Breast epithelium (tissue), 4 donors: ENCODE measurements at regions not wholly inside any gene's neighbourhood (a gene's known extent, or its start where the extent isn't known, plus 50 kb on each side); places are given as distances from the start of the nearest gene placed in this dataset.
"Not testable (repeated sequence)": the region's sequence is repeated elsewhere in the genome, so short reads cannot be mapped to it uniquely, and the experiment has no call there.

Source experiments
- DNase-seq, 2 donors: peaks; one replicate each; pipeline ENCODE4 v3.0.0-alpha.2; 2019; ENCODE audit warnings: low spot score in 2 of 2
- H3K27ac ChIP-seq, 2 donors: fragments of 200-600 bp; sonication (generic) in 1 of 2; one replicate each; pipeline ENCODE4 v1.5.1; 2016 to 2019; ENCODE audit warnings: mild to moderate bottlenecking in 1 of 2
- H3K27me3 ChIP-seq, 2 donors: fragments of 200-600 bp; sonication (generic) in 1 of 2; one replicate each; pipeline versions ENCODE4 v1.5.1 to v1.6.0; 2017 to 2019; ENCODE audit warnings: control low read depth in 1 of 2, mild to moderate bottlenecking in 1 of 2
- H3K36me3 ChIP-seq: fragments of 200-600 bp; one replicate; pipeline ENCODE4 v1.5.1; 2019
- H3K4me1 ChIP-seq, 2 donors: fragments of 200-600 bp; sonication (generic); one replicate each; pipeline ENCODE4 v1.5.1; 2016 to 2019; ENCODE audit warnings: control low read depth in 1 of 2
- H3K4me3 ChIP-seq, 3 donors: fragments of 200-600 bp; sonication (generic); 1 replicate in 2 of 3; 2 replicates in 1 of 3; pipeline ENCODE4 v1.5.1; 2016 to 2019; ENCODE audit warnings: mild to moderate bottlenecking in 3 of 3, moderate library complexity in 2 of 3
- H3K9me3 ChIP-seq, 2 donors: fragments of 200-600 bp; sonication (generic) in 1 of 2; one replicate each; pipeline ENCODE4 v1.5.1; 2016 to 2019; ENCODE audit warnings: control low read depth in 1 of 2
- POLR2A ChIP-seq: fragments of 450-650 bp; IDR thresholded peaks from one replicate; pipeline ENCODE4 v1.6.1; 2016; ENCODE audit warnings: antibody characterized with exemption, mild to moderate bottlenecking, moderate library complexity
- POLR2AphosphoS5 ChIP-seq, 3 donors: sonication (generic); formaldehyde crosslinking; IDR thresholded peaks; one replicate each; pipeline ENCODE4 v1.6.1; 2017; ENCODE audit warnings: antibody characterized with exemption in 3 of 3
- intact Hi-C: fragments of 100-400 bp; cut with DNase I; formaldehyde crosslinking; loops from one replicate; pipeline ENCODE4 v1.15.1; 2023; ENCODE audit warnings: low total_unique reads
- TF ChIP-seq, protein P1 (sequence below), 3 donors: fragments of 450-650 bp; IDR thresholded peaks; one replicate each; pipeline ENCODE4 v1.5.1; 2016 to 2017; ENCODE audit warnings: antibody characterized with exemption in 3 of 3, mild to moderate bottlenecking in 3 of 3, moderate library complexity in 3 of 3

- Histone ChIP-seq H3K27me3 (no peaks in the 10 kb centered on the region), H3K27ac (no peak overlapping the region), H3K4me3 (no peak overlapping the region), H3K4me1 (no peaks in the 10 kb centered on the region), H3K36me3 (no peaks in the 10 kb centered on the region), H3K9me3 (no peaks in the 10 kb centered on the region)
- intact Hi-C loops: no loop called here
- DNase-seq: no peak
- TF ChIP-seq, protein P1, sequence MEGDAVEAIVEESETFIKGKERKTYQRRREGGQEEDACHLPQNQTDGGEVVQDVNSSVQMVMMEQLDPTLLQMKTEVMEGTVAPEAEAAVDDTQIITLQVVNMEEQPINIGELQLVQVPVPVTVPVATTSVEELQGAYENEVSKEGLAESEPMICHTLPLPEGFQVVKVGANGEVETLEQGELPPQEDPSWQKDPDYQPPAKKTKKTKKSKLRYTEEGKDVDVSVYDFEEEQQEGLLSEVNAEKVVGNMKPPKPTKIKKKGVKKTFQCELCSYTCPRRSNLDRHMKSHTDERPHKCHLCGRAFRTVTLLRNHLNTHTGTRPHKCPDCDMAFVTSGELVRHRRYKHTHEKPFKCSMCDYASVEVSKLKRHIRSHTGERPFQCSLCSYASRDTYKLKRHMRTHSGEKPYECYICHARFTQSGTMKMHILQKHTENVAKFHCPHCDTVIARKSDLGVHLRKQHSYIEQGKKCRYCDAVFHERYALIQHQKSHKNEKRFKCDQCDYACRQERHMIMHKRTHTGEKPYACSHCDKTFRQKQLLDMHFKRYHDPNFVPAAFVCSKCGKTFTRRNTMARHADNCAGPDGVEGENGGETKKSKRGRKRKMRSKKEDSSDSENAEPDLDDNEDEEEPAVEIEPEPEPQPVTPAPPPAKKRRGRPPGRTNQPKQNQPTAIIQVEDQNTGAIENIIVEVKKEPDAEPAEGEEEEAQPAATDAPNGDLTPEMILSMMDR (IDR thresholded peaks at IDR 0.05): no peak
- TF ChIP-seq POLR2A (no peak), POLR2AphosphoS5 (IDR thresholded peaks at IDR 0.05) (no peak)
Measured at GRCh38 chr5:16987776-16988175, 51.7 kb upstream of the MYO10 start.

GRCh38 chr5:16990817-16991520 is 54.9 kb upstream of the MYO10 start:
- H3K9me3 ChIP-seq, H3K36me3 ChIP-seq, DNase-seq, intact Hi-C loops, H3K27ac ChIP-seq, H3K4me1 ChIP-seq, H3K27me3 ChIP-seq, H3K4me3 ChIP-seq: not testable (repeated sequence)

- intact Hi-C loops: no loop called here
- no peak for DNase-seq
Measured at GRCh38 chr5:16992006-16992405, 55.9 kb upstream of the MYO10 start.

DNA sequence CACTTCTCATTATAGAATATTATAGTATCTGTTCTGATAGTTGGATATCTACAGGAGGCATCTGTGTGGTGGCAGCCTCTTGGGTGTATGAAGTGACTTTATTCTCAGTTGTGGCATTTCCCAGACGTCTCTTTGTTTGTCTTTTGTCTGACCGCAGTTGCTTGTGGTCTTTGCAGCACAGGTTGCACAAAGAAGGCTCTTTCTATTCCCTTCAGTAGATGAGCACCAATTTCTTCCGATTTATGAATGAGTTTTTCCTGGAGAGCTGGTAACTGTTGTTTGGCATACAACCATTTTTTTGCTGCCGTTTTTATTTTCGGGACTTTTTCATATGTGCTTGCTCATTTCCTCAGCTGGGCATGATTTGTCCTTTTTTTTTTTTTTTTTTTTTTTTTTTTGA is 56.4 kb upstream of the MYO10 start:
- DNase-seq: no peak
- intact Hi-C loops: no loop called here
- TF ChIP-seq, protein P1 (IDR thresholded peaks at IDR 0.05): no peak
- no peak for TF ChIP-seq POLR2AphosphoS5 (IDR thresholded peaks at IDR 0.05)
- no peak for TF ChIP-seq POLR2A

More at GRCh38 chr5:16992006-16992405, 55.9 kb upstream of the MYO10 start:
- Histone ChIP-seq H3K4me1 (no peaks in the 10 kb centered on the region), H3K4me3 (no peak overlapping the region), H3K36me3 (no peaks in the 10 kb centered on the region), H3K27ac (no peak overlapping the region), H3K27me3 (no peaks in the 10 kb centered on the region), H3K9me3 (no peaks in the 10 kb centered on the region)
- TF ChIP-seq, protein P1 (IDR thresholded peaks at IDR 0.05): no peak
- no peak for TF ChIP-seq POLR2A
- TF ChIP-seq POLR2AphosphoS5 (IDR thresholded peaks at IDR 0.05): no peak

DNA sequence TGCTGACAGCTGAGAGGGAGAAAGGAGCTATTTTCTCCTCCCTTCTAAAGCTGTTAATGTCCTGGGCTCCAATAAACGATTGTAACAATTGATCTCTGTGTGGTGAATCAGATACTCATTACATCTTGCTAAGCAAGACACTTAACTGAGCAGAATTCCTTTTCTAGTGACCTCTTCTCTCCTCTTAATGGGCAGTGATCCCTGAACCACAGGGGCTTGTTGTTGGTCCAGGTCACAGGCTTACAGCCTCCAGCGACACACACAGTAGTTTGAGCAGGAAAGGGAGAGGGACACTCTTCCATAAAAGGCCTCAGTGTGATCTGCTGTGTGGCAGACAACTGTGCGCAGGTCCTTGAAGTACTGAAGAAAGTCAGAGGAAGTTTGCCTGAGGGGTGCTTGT is 58.5 kb upstream of the MYO10 start:
- intact Hi-C loops: no loop called here
- Histone ChIP-seq H3K9me3 (no peaks in the 10 kb centered on the region), H3K27me3 (no peaks in the 10 kb centered on the region), H3K36me3 (no peaks in the 10 kb centered on the region), H3K4me3 (no peak overlapping the region), H3K4me1 (no peaks in the 10 kb centered on the region), H3K27ac (peak overlapping the region in 1 of 2 donors; percentile 74)
- TF ChIP-seq, protein P1 (IDR thresholded peaks at IDR 0.05): no peak
- TF ChIP-seq POLR2AphosphoS5 (IDR thresholded peaks at IDR 0.05) (no peak), POLR2A (no peak)
- DNase-seq: peak in 1 of 2 donors; percentile 18

More for the DNA sequence above, 56.4 kb upstream of the MYO10 start:
- Histone ChIP-seq H3K4me1 (no peaks in the 10 kb centered on the region), H3K4me3 (no peak overlapping the region), H3K27me3 (no peaks in the 10 kb centered on the region), H3K9me3 (no peaks in the 10 kb centered on the region), H3K27ac (no peak overlapping the region), H3K36me3 (no peaks in the 10 kb centered on the region)
